AG09309 (cell line): ENCODE measurements at regions not wholly inside any gene's neighbourhood (a gene's known extent, or its start where the extent isn't known, plus 50 kb on each side); places are given as distances from the start of the nearest gene placed in this dataset.

Source experiments
- DNase-seq: peaks from one replicate; pipeline ENCODE4 v3.0.0-alpha.2; 2010; ENCODE audit warnings: low read depth
- H3K4me3 ChIP-seq: 2 replicates; pipeline ENCODE4 v1.5.1; 2011; ENCODE audit warnings: mild to moderate bottlenecking, low read depth, low read length, moderate library complexity; ENCODE audit not compliant: control insufficient read depth
- CTCF ChIP-seq: IDR thresholded peaks from 2 replicates; pipeline ENCODE4 v1.5.1; 2011; ENCODE audit warnings: mild to moderate bottlenecking, low read depth, low read length, inconsistent platforms; ENCODE audit not compliant: insufficient read depth, control insufficient read depth; ENCODE audit errors: missing control alignments

GRCh38 chr12:92511786-92512185 is 191.0 kb upstream of the PLEKHG7 start:
- no peak overlapping the region for H3K4me3 ChIP-seq
- no peak for TF ChIP-seq CTCF
- DNase-seq = no peak

GRCh38 chr12:92509156-92509738 is 193.5 kb upstream of the PLEKHG7 start:
- TF ChIP-seq CTCF = no peak
- DNase-seq = no peak
- H3K4me3 ChIP-seq = no peak overlapping the region

GRCh38 chr12:92506891-92507290 is 195.9 kb upstream of the PLEKHG7 start:
- TF ChIP-seq CTCF = no peak
- no peak overlapping the region for H3K4me3 ChIP-seq
- no peak for DNase-seq

- no peak for TF ChIP-seq CTCF
- DNase-seq = no peak
- no peak overlapping the region for H3K4me3 ChIP-seq
These were observed 196.3 kb upstream of the PLEKHG7 start for GRCh38 chr12:92506460-92506859.

GRCh38 chr12:92505254-92506231 is 197.2 kb upstream of the PLEKHG7 start:
- no peak for TF ChIP-seq CTCF
- no peak overlapping the region; the same call in 1 of the 2 replicates for H3K4me3 ChIP-seq
- no peak for DNase-seq

- no peak for DNase-seq
- TF ChIP-seq CTCF = no peak
- H3K4me3 ChIP-seq = no peak overlapping the region
These were observed 198.2 kb upstream of the PLEKHG7 start for GRCh38 chr12:92504594-92504981.
